PC-3 (cell line): ENCODE measurements at regions not wholly inside any gene's neighbourhood (a gene's known extent, or its start where the extent isn't known, plus 50 kb on each side); places are given as distances from the start of the nearest gene placed in this dataset.

Experiments used
- ATAC-seq: fragments of 200-7000 bp; cut with Tn5 transposase; 2 replicates; pipeline ENCODE4 v1.9.1; 2020; ENCODE audit warnings: mild to moderate bottlenecking, moderate library complexity
- BruUV-seq: library from RNA; stranded (reverse); fragments of 400-500 nt; replicated peaks from 2 replicates; lab custom pipeline; 2021; lab: Mats Ljungman, UMichigan
- CTCF ChIA-PET: fragments of 300-600 bp; sonication (Branson Sonifier 250); formaldehyde crosslinking; loops from one replicate; lab custom pipeline; 2022; ENCODE audit warnings: antibody characterized with exemption; lab: Charles Lee
- POLR2A ChIA-PET: fragments of 300-600 bp; sonication (Branson Sonifier 250); formaldehyde crosslinking; loops from one replicate; lab custom pipeline; 2022; ENCODE audit warnings: antibody characterized with exemption; ENCODE audit not compliant: unreplicated experiment; lab: Charles Lee
- DNase-seq: peaks from one replicate; pipeline ENCODE4 v3.0.0-alpha.2; 2015
- H2AFZ ChIP-seq: fragments of 300-600 bp; sonication (generic); 2 replicates; pipeline ENCODE4 v1.6.0; 2016; ENCODE audit warnings: antibody characterized with exemption, low read length
- H3F3A ChIP-seq: fragments of 300-600 bp; sonication (generic); one replicate; pipeline ENCODE4 v1.6.0; 2017; ENCODE audit warnings: antibody characterized with exemption, low read length, control low read depth, mild to moderate bottlenecking; ENCODE audit not compliant: unreplicated experiment
- H3K27ac ChIP-seq: fragments of 300-600 bp; sonication (generic); 2 replicates; pipeline ENCODE4 v1.5.1; 2016; ENCODE audit warnings: mild to moderate bottlenecking, low read length
- H3K27me3 ChIP-seq: fragments of 300-600 bp; sonication (generic); 2 replicates; pipeline ENCODE4 v1.6.1; 2016; ENCODE audit warnings: low read length, mixed read lengths
- H3K36me3 ChIP-seq: fragments of 300-600 bp; sonication (generic); 2 replicates; pipeline ENCODE4 v1.6.1; 2016; ENCODE audit warnings: low read depth, mixed run types, low read length, mixed read lengths
- H3K4me1 ChIP-seq: fragments of 300-600 bp; sonication (generic); 2 replicates; pipeline ENCODE4 v1.5.1; 2016; ENCODE audit warnings: low read length; ENCODE audit not compliant: insufficient read depth
- H3K4me2 ChIP-seq: fragments of 300-600 bp; sonication (generic); 2 replicates; pipeline ENCODE4 v1.6.0; 2016; ENCODE audit warnings: low read length
- H3K4me3 ChIP-seq: fragments of 300-600 bp; sonication (generic); 2 replicates; pipeline ENCODE4 v1.5.1; 2016; ENCODE audit warnings: mild to moderate bottlenecking, low read length, mixed read lengths
- H3K79me2 ChIP-seq: fragments of 300-600 bp; sonication (generic); 2 replicates; pipeline ENCODE4 v1.6.1; 2017; ENCODE audit warnings: low read length, mixed read lengths
- H3K9ac ChIP-seq: fragments of 300-600 bp; sonication (generic); 2 replicates; pipeline ENCODE4 v1.6.0; 2016; ENCODE audit warnings: mild to moderate bottlenecking, low read length
- H3K9me2 ChIP-seq: fragments of 300-600 bp; sonication (generic); replicated peaks from 2 replicates; pipeline ENCODE4 v1.6.1; 2016; ENCODE audit warnings: mixed run types, low read length, mixed read lengths
- H3K9me3 ChIP-seq: fragments of 300-600 bp; sonication (generic); 2 replicates; pipeline ENCODE4 v1.6.1; 2016; ENCODE audit warnings: low read length, mixed read lengths
- H4K20me1 ChIP-seq: fragments of 300-600 bp; sonication (generic); 2 replicates; pipeline ENCODE4 v1.6.1; 2016; ENCODE audit warnings: low read length, mixed read lengths
- EZH2 ChIP-seq: fragments of 300-600 bp; sonication (generic); IDR thresholded peaks from one replicate; pipeline ENCODE4 v1.6.1; 2017; ENCODE audit warnings: antibody characterized with exemption, mild to moderate bottlenecking, low read length; ENCODE audit not compliant: unreplicated experiment
- EZH2phosphoT487 ChIP-seq: fragments of 300-600 bp; sonication (generic); IDR thresholded peaks from 2 replicates; pipeline ENCODE4 v1.6.1; 2018; ENCODE audit warnings: mild to moderate bottlenecking, antibody characterized with exemption, low read length, borderline replicate concordance
- intact Hi-C: fragments of 100-400 bp; cut with micrococcal nuclease; formaldehyde crosslinking; loops from 2 replicates; pipeline ENCODE4 v1.9.0; 2023
- TF ChIP-seq, protein P1 (sequence below): fragments of 300-600 bp; sonication (generic); conservative IDR thresholded peaks from 2 replicates; pipeline ENCODE4 v1.5.1; 2017; ENCODE audit warnings: antibody characterized with exemption, low read depth, mild to moderate bottlenecking, low read length

DNA sequence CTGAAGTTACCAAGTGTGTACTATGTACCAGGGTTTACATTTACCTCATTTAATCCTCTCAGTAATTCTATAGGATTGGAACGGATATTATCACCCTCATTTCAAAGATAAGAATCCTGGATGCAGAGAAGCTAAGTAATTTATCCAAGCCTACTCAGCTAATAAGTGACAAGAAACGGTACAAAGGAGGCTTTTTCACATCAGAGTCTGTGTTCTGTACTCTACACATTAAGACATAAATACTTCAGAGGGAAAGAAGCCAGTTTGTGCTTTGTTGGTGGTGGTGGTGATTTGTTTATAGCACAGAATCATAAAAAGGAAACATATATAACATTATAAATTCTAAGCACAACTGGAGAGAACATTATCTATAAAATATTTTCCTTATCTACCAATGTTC is 88.3 kb upstream of the HMGCLL1 start:
- H3K9me2 ChIP-seq, result no peaks in the 10 kb centered on the region
- H4K20me1 ChIP-seq, result no peaks in the 10 kb centered on the region
- POLR2A ChIA-PET, result no interaction called here
- TF ChIP-seq EZH2phosphoT487, result no peak
- TF ChIP-seq EZH2, result no peak
- TF ChIP-seq, protein P1, sequence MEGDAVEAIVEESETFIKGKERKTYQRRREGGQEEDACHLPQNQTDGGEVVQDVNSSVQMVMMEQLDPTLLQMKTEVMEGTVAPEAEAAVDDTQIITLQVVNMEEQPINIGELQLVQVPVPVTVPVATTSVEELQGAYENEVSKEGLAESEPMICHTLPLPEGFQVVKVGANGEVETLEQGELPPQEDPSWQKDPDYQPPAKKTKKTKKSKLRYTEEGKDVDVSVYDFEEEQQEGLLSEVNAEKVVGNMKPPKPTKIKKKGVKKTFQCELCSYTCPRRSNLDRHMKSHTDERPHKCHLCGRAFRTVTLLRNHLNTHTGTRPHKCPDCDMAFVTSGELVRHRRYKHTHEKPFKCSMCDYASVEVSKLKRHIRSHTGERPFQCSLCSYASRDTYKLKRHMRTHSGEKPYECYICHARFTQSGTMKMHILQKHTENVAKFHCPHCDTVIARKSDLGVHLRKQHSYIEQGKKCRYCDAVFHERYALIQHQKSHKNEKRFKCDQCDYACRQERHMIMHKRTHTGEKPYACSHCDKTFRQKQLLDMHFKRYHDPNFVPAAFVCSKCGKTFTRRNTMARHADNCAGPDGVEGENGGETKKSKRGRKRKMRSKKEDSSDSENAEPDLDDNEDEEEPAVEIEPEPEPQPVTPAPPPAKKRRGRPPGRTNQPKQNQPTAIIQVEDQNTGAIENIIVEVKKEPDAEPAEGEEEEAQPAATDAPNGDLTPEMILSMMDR, result no peak
- no peak for DNase-seq
- no peaks in the 10 kb centered on the region for H3K27me3 ChIP-seq
- no peak for ATAC-seq
- no peaks in the 10 kb centered on the region for H3F3A ChIP-seq
- intact Hi-C loops, result no loop called here
- H3K4me2 ChIP-seq, result no peak overlapping the region
- no peak overlapping the region for H2AFZ ChIP-seq
- no TSS peak for BruUV-seq
- no peaks in the 10 kb centered on the region for H3K36me3 ChIP-seq
- CTCF ChIA-PET, result no interaction called here
- no peak overlapping the region for H3K9ac ChIP-seq
- no peaks in the 10 kb centered on the region for H3K9me3 ChIP-seq
- H3K4me3 ChIP-seq, result no peak overlapping the region
- H3K79me2 ChIP-seq, result no peaks in the 10 kb centered on the region
- H3K4me1 ChIP-seq, result peaks cover 15% of the 10 kb centered on the region
- no peak overlapping the region for H3K27ac ChIP-seq

- no peaks in the 10 kb centered on the region for H3K9me2 ChIP-seq
- H3K36me3 ChIP-seq, result no peaks in the 10 kb centered on the region
- BruUV-seq, result no TSS peak
- H3K9me3 ChIP-seq, result no peaks in the 10 kb centered on the region
- ATAC-seq (no peak), DNase-seq (no peak)
- H3K4me3 ChIP-seq, result no peak overlapping the region
- no peak overlapping the region for H2AFZ ChIP-seq
- H4K20me1 ChIP-seq, result no peaks in the 10 kb centered on the region
- H3K4me1 ChIP-seq, result peaks cover 15% of the 10 kb centered on the region
- H3K79me2 ChIP-seq, result no peaks in the 10 kb centered on the region
- TF ChIP-seq EZH2phosphoT487, result no peak
- no peak for TF ChIP-seq EZH2
- TF ChIP-seq, protein P1, result no peak
- no peak overlapping the region for H3K9ac ChIP-seq
- no peak overlapping the region for H3K4me2 ChIP-seq
- H3F3A ChIP-seq, result no peaks in the 10 kb centered on the region
- intact Hi-C loops, result no loop called here
- CTCF ChIA-PET, result no interaction called here
- H3K27ac ChIP-seq, result no peak overlapping the region
- POLR2A ChIA-PET, result no interaction called here
- no peaks in the 10 kb centered on the region for H3K27me3 ChIP-seq
Measured at GRCh38 chr6:55666606-55667225, 87.7 kb upstream of the HMGCLL1 start.

DNA sequence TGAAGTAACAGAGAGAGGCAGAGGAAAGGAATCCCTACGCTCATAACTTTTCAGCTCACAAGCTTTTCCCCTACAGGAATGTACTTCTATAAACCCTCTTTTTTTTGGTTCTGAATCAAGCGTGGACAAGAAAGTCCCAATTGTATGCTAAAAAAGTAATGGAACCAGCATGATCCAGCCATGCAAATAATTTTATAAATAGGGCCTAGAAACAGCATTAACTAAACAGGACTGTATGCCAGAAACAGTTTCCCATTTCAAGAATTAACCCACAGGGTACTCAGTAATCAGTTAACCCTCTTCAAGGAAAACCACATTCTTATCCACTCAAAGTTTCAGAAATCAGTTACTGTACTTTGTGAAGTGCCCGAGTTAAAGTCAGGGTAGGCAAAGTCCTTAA is 87.0 kb upstream of the HMGCLL1 start:
- no peak overlapping the region for H3K9ac ChIP-seq
- H3K27me3 ChIP-seq, result no peaks in the 10 kb centered on the region
- H3F3A ChIP-seq, result no peaks in the 10 kb centered on the region
- H3K4me2 ChIP-seq, result no peak overlapping the region
- TF ChIP-seq, protein P1, result no peak
- TF ChIP-seq EZH2phosphoT487, result no peak
- CTCF ChIA-PET, result no interaction called here
- no TSS peak for BruUV-seq
- POLR2A ChIA-PET, result no interaction called here
- ATAC-seq, result no peak
- no peak for DNase-seq
- no peak overlapping the region for H3K4me3 ChIP-seq
- no peak overlapping the region for H3K27ac ChIP-seq
- H4K20me1 ChIP-seq, result no peaks in the 10 kb centered on the region
- H3K9me3 ChIP-seq, result no peaks in the 10 kb centered on the region
- no peaks in the 10 kb centered on the region for H3K9me2 ChIP-seq
- no peaks in the 10 kb centered on the region for H3K79me2 ChIP-seq
- peaks cover 15% of the 10 kb centered on the region for H3K4me1 ChIP-seq
- no peaks in the 10 kb centered on the region for H3K36me3 ChIP-seq
- no peak overlapping the region for H2AFZ ChIP-seq
- intact Hi-C loops, result no loop called here
